Gastroesophageal sphincter (tissue), 3 donors: ENCODE measurements at regions not wholly inside any gene's neighbourhood (a gene's known extent, or its start where the extent isn't known, plus 50 kb on each side); places are given as distances from the start of the nearest gene placed in this dataset.

ENCODE experiments used
- CTCF ChIP-seq, 4 experiments: fragments of 200-600 bp in 2 of 4; fragments of 450-650 bp in 2 of 4; sonication (generic) in 1 of 4; IDR thresholded peaks; one replicate each; pipeline ENCODE4 v1.5.1; 2017 to 2019; ENCODE audit warnings: antibody characterized with exemption in 4 of 4, mild to moderate bottlenecking in 2 of 4, moderate library complexity in 2 of 4
- POLR2A ChIP-seq, 2 donors: fragments of 450-650 bp; IDR thresholded peaks; one replicate each; pipeline ENCODE4 v1.6.1; 2017; ENCODE audit warnings: antibody characterized with exemption in 2 of 2, mild to moderate bottlenecking in 2 of 2, moderate library complexity in 1 of 2
- POLR2AphosphoS5 ChIP-seq: sonication (generic); formaldehyde crosslinking; IDR thresholded peaks from one replicate; pipeline ENCODE4 v1.6.1; 2017; ENCODE audit warnings: antibody characterized with exemption

- TF ChIP-seq POLR2A (IDR thresholded peaks at IDR 0.05), result no peak
- TF ChIP-seq CTCF (IDR thresholded peaks at IDR 0.05), result no peak
- TF ChIP-seq POLR2AphosphoS5, result no peak
These were observed 147.9 kb upstream of the ARHGEF9 start for GRCh38 chrX:63932907-63933306.
